Kidney epithelial cell (primary cell): ENCODE measurements at regions not wholly inside any gene's neighbourhood (a gene's known extent, or its start where the extent isn't known, plus 50 kb on each side); places are given as distances from the start of the nearest gene placed in this dataset.

ENCODE experiments used
- DNase-seq: peaks from one replicate; pipeline ENCODE4 v3.0.0-alpha.2; 2010; ENCODE audit warnings: low read depth
- H3K27me3 ChIP-seq: 2 replicates; pipeline ENCODE4 v1.6.0; 2011; ENCODE audit warnings: low read length; ENCODE audit not compliant: control insufficient read depth, insufficient read depth
- H3K36me3 ChIP-seq: 2 replicates; pipeline ENCODE4 v1.5.1; 2011; ENCODE audit warnings: low read length; ENCODE audit not compliant: control insufficient read depth, insufficient read depth
- H3K4me3 ChIP-seq: 2 replicates; pipeline ENCODE4 v1.5.1; 2011; ENCODE audit warnings: low read depth, mild to moderate bottlenecking, control low read depth, low read length
- TF ChIP-seq, protein P1 (sequence below): IDR thresholded peaks from 2 replicates; pipeline ENCODE4 v1.5.1; 2011; ENCODE audit warnings: mild to moderate bottlenecking, moderate library complexity, low read length, control low read depth, inconsistent platforms; ENCODE audit not compliant: insufficient read depth, poor library complexity, severe bottlenecking

DNA sequence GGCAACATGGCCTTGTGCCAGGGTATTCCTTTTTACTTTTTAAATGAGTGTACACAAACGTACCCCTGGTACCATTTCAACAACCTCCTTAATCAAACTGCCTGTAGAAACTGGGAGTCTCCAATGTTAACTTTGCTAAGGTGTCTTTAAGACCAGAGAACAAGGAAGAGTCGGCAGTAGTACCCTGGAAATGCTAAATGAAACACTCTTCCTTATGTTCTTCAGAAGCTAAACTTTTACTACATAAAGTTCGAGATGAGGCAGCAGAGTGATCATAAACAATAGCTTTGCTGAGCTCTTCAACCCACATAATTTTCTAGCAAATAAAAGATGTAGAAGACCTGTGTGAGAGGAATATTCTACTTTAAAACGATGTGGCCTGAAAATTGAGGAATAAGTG is 297.7 kb upstream of the NRIP1 start:
- no peak for DNase-seq
- TF ChIP-seq, protein P1, sequence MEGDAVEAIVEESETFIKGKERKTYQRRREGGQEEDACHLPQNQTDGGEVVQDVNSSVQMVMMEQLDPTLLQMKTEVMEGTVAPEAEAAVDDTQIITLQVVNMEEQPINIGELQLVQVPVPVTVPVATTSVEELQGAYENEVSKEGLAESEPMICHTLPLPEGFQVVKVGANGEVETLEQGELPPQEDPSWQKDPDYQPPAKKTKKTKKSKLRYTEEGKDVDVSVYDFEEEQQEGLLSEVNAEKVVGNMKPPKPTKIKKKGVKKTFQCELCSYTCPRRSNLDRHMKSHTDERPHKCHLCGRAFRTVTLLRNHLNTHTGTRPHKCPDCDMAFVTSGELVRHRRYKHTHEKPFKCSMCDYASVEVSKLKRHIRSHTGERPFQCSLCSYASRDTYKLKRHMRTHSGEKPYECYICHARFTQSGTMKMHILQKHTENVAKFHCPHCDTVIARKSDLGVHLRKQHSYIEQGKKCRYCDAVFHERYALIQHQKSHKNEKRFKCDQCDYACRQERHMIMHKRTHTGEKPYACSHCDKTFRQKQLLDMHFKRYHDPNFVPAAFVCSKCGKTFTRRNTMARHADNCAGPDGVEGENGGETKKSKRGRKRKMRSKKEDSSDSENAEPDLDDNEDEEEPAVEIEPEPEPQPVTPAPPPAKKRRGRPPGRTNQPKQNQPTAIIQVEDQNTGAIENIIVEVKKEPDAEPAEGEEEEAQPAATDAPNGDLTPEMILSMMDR = no peak
- Histone ChIP-seq H3K4me3 (no peak overlapping the region), H3K36me3 (no peaks in the 10 kb centered on the region), H3K27me3 (no peaks in the 10 kb centered on the region)

DNA sequence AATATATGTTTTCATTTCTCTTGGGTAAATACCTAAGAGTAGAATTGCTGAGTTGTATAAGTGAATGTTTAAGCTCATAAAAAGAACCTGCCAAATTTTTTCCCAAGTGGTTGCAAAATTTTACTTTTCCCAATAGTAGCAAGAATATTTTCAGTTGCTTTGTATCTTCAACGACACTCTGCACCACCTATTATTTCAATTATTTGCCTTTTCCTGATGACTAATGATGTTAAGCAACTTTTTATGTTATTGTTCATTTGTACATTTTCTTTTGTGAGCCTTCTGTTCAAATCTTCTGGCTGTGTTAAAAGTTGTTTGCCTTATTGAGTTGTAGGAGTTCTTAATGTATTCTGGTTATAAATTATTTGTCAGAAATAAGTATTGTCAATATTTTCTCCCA is 299.1 kb upstream of the NRIP1 start:
- H3K27me3 ChIP-seq = no peaks in the 10 kb centered on the region
- H3K36me3 ChIP-seq = no peaks in the 10 kb centered on the region
- DNase-seq = no peak
- TF ChIP-seq, protein P1 = no peak
- no peak overlapping the region for H3K4me3 ChIP-seq

DNA sequence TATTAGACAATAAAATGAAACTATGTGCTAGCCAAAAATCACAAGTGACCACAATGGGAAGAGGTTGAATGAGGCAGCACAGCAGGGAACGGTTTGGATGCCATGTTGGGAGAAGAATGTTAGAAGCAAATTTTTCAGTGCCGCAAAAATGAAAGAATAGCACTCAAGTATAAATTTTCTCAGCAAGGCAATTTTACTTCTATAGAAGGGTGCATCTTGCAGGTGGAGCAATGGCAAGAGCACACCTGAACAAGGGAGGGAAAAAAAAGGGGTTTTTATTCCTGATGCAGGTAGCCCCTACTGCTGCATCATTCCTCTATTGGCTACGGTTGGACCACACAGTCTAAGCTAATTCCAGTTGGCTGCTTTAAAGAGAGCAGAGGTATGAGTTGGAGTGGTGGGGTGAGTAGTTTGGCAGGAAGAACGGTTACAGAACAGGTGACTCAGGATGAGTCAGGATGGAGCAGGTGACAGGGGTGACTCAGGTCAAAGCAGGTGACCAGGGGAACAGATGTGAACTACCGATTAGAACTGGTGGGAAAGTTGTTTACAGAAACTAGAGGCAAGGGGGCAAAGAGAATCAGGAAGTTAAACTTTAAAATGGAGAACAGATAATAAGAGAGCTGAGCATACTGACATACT is 301.1 kb upstream of the NRIP1 start:
- Histone ChIP-seq H3K4me3 (no peak overlapping the region), H3K36me3 (no peaks in the 10 kb centered on the region), H3K27me3 (no peaks in the 10 kb centered on the region)
- TF ChIP-seq, protein P1 = no peak
- no peak for DNase-seq

DNA sequence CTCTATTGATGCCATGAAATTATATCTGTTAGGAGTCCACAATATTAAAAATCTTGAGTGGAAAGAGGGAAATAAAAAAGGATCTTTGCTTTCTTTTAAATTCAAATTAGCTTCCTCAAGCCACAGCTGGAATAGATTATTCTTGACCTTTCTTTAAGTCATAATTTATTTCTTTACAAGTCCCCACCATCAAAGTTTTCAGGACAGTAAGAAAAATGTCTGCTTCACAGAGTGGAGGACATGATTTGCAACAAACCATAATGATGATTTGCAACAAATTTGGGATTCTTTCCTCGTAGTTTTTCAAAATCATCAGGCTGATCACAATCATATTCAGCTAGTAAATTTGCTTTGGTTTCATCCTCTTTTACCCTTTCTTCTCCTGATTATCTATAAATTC is 301.8 kb upstream of the NRIP1 start:
- H3K4me3 ChIP-seq = no peak overlapping the region
- DNase-seq = no peak
- TF ChIP-seq, protein P1 = no peak
- no peaks in the 10 kb centered on the region for H3K27me3 ChIP-seq
- no peaks in the 10 kb centered on the region for H3K36me3 ChIP-seq

DNA sequence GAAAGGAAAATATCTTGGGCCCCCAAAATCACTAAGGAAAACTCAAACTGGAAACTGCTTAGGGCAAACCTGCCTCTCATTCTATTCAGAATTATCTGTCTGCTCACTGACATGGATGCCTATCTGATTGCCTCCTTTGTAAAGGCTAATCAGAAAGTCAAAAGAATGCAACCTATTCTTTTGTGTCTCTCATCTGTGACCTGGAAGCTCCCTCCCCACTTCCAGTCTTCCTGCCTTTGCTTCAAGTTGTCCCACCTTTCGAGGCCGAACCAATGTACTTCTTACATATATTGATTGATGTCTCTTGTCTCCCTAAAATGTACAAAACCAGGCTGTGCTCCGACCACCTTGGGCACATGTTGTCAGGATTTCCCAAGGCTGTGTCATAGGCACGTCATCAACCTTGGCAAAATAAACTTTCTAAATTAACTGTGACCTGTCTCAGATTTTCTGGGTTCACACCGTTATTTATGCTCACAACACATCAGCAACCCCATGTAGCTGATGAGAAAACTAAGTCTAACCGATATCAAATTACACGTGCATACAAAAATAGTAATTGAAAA is 302.3 kb upstream of the NRIP1 start:
- H3K4me3 ChIP-seq = no peak overlapping the region
- TF ChIP-seq, protein P1 = no peak
- H3K27me3 ChIP-seq = no peaks in the 10 kb centered on the region
- DNase-seq = no peak
- no peaks in the 10 kb centered on the region for H3K36me3 ChIP-seq

DNA sequence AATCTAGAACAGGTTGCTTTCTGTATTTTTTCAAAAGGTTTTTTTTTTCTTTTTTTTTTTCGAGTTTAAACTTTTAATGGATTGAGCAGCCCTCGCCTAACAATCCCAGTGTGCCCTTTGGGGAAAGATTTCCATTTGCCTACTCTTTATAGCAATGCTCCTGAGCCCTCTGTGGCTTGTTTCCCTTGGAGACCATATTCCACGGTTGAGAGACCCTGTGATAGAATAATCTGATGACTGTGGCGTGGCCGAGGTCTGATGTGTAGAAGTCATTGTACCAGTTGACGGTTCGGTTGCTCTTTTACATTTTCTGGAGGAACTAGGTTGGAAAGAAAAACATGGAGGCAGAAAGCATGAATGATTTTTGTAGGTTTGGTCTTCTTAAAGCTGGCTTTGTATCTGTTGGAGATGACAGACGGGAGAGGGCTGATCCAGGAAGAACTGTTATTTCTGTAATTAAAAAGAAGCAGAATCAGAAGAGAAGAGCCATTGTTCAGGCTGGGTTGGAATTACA is 305.7 kb upstream of the NRIP1 start:
- H3K36me3 ChIP-seq = no peaks in the 10 kb centered on the region
- TF ChIP-seq, protein P1 = no peak
- DNase-seq = no peak
- H3K4me3 ChIP-seq = no peak overlapping the region
- H3K27me3 ChIP-seq = no peaks in the 10 kb centered on the region
